ENCODE measurements at regions not wholly inside any gene's neighbourhood (a gene's known extent, or its start where the extent isn't known, plus 50 kb on each side); places are given as distances from the start of the nearest gene placed in this dataset.

- DNase-seq: no peak
Measured at GRCh38 chr6:81694855-81695254, 57.6 kb downstream of the TENT5A start.

GRCh38 chr6:81694207-81694606, 58.3 kb downstream of the TENT5A start:
- DNase-seq: no peak

GRCh38 chr6:81693266-81693665, 59.2 kb downstream of the TENT5A start:
- no peak for DNase-seq

- no peak for DNase-seq
Measured at GRCh38 chr6:81690073-81690472, 62.4 kb downstream of the TENT5A start.

- DNase-seq: no peak
Measured at GRCh38 chr6:81689580-81689979, 62.9 kb downstream of the TENT5A start.

GRCh38 chr6:81683912-81684311, 68.6 kb downstream of the TENT5A start:
- no peak for DNase-seq

- no peak for DNase-seq
Measured at GRCh38 chr6:81682858-81683620, 69.4 kb downstream of the TENT5A start.

GRCh38 chr6:81682235-81682795, 70.2 kb downstream of the TENT5A start:
- no peak for DNase-seq

- DNase-seq: no peak
Measured at GRCh38 chr6:81669445-81669844, 83.0 kb downstream of the TENT5A start.

GRCh38 chr6:81668615-81669047, 83.8 kb downstream of the TENT5A start:
- no peak for DNase-seq

- no peak for DNase-seq
Measured at GRCh38 chr6:81666481-81666880, 86.0 kb downstream of the TENT5A start.

- no peak for DNase-seq
Measured at GRCh38 chr6:81656231-81656630, 96.2 kb downstream of the TENT5A start.

GRCh38 chr6:81655696-81656095, 96.8 kb downstream of the TENT5A start:
- no peak for DNase-seq

- no peak for DNase-seq
Measured at GRCh38 chr6:81648502-81648901, 104.0 kb downstream of the TENT5A start.

- no peak for DNase-seq
Measured at GRCh38 chr6:81643156-81643555, 109.3 kb downstream of the TENT5A start.

GRCh38 chr6:81640891-81641290, 111.6 kb downstream of the TENT5A start:
- no peak for DNase-seq

- no peak for DNase-seq
Measured at GRCh38 chr6:81640126-81640525, 112.4 kb downstream of the TENT5A start.

- no peak for DNase-seq
Measured at GRCh38 chr6:81638366-81638765, 114.1 kb downstream of the TENT5A start.

GRCh38 chr6:81636930-81637568, 115.4 kb downstream of the TENT5A start:
- DNase-seq: no peak

- no peak for DNase-seq
Measured at GRCh38 chr6:81634155-81634880, 118.2 kb downstream of the TENT5A start.

GRCh38 chr6:81633391-81633790, 119.1 kb downstream of the TENT5A start:
- no peak for DNase-seq

- DNase-seq: no peak
Measured at GRCh38 chr6:81630719-81631118, 121.8 kb downstream of the TENT5A start.

Measured in anterior cingulate cortex (tissue), 58 donors.